H9 (cell line): ENCODE measurements at regions not wholly inside any gene's neighbourhood (a gene's known extent, or its start where the extent isn't known, plus 50 kb on each side); places are given as distances from the start of the nearest gene placed in this dataset.

ENCODE experiments used
- DNase-seq: peaks from one replicate; pipeline ENCODE4 v3.0.0-alpha.2; 2017
- H2AFZ ChIP-seq: one replicate; pipeline ENCODE4 v1.6.1; 2013; ENCODE audit warnings: mild to moderate bottlenecking, low read length, control low read depth, moderate library complexity
- H2AK5ac ChIP-seq: 2 replicates; pipeline ENCODE4 v1.6.1; 2013; ENCODE audit warnings: low read length, control low read depth, mixed read lengths; ENCODE audit not compliant: insufficient read length
- H2BK120ac ChIP-seq: one replicate; pipeline ENCODE4 v1.6.1; 2013; ENCODE audit warnings: low read depth, mild to moderate bottlenecking, low read length, control low read depth, inconsistent platforms; ENCODE audit not compliant: poor library complexity, severe bottlenecking
- H2BK12ac ChIP-seq: 2 replicates; pipeline ENCODE4 v1.6.1; 2013; ENCODE audit warnings: low read length, control low read depth, mixed read lengths, low read depth; ENCODE audit not compliant: insufficient read length
- H2BK15ac ChIP-seq: 2 replicates; pipeline ENCODE4 v1.6.1; 2013; ENCODE audit warnings: low read depth, low read length, control low read depth
- H2BK20ac ChIP-seq: one replicate; pipeline ENCODE4 v1.6.1; 2013; ENCODE audit warnings: low read depth, mild to moderate bottlenecking, low read length, control low read depth, inconsistent platforms; ENCODE audit not compliant: poor library complexity, severe bottlenecking
- H2BK5ac ChIP-seq: 2 replicates; pipeline ENCODE4 v1.6.1; 2013; ENCODE audit warnings: low read length, control low read depth, mixed read lengths; ENCODE audit not compliant: insufficient read length
- H3K14ac ChIP-seq: 2 replicates; pipeline ENCODE4 v1.6.1; 2013; ENCODE audit warnings: low read length, control low read depth; ENCODE audit not compliant: insufficient read depth
- H3K18ac ChIP-seq: 2 replicates; pipeline ENCODE4 v1.6.1; 2013; ENCODE audit warnings: low read depth, mild to moderate bottlenecking, mixed read lengths, low read length, control low read depth; ENCODE audit not compliant: insufficient read length
- H3K23ac ChIP-seq: 2 replicates; pipeline ENCODE4 v1.6.1; 2013; ENCODE audit warnings: low read length, control low read depth, mixed read lengths, low read depth; ENCODE audit not compliant: insufficient read length
- H3K23me2 ChIP-seq: 2 replicates; pipeline ENCODE4 v1.6.1; 2013; ENCODE audit warnings: low read depth, mild to moderate bottlenecking, mixed read lengths, low read length, control low read depth; ENCODE audit not compliant: insufficient read length, poor library complexity, severe bottlenecking
- H3K27ac ChIP-seq: 2 replicates; pipeline ENCODE4 v1.5.1; 2013; ENCODE audit warnings: low read length, control low read depth, mixed read lengths, low read depth; ENCODE audit not compliant: insufficient read length
- H3K27me3 ChIP-seq: 2 replicates; pipeline ENCODE4 v1.6.1; 2013; ENCODE audit warnings: low read length, control low read depth, inconsistent platforms; ENCODE audit not compliant: insufficient read depth
- H3K4ac ChIP-seq: 2 replicates; pipeline ENCODE4 v1.6.1; 2013; ENCODE audit warnings: low read depth, mild to moderate bottlenecking, control low read depth, inconsistent platforms, low read length, moderate library complexity
- H3K4me1 ChIP-seq: 2 replicates; pipeline ENCODE4 v1.6.1; 2013; ENCODE audit warnings: low read length, control low read depth, inconsistent platforms; ENCODE audit not compliant: insufficient read depth
- H3K4me2 ChIP-seq: 2 replicates; pipeline ENCODE4 v1.6.1; 2013; ENCODE audit warnings: low read length, control low read depth, mixed read lengths; ENCODE audit not compliant: insufficient read length, insufficient read depth
- H3K56ac ChIP-seq: 2 replicates; pipeline ENCODE4 v1.6.1; 2013; ENCODE audit warnings: low read depth, mild to moderate bottlenecking, mixed read lengths, low read length, control low read depth; ENCODE audit not compliant: insufficient read length
- H3K79me1 ChIP-seq: 2 replicates; pipeline ENCODE4 v1.6.1; 2013; ENCODE audit warnings: low read depth, mild to moderate bottlenecking, moderate library complexity, low read length, control low read depth, inconsistent platforms; ENCODE audit not compliant: insufficient read depth, poor library complexity, severe bottlenecking
- H3K79me2 ChIP-seq: 2 replicates; pipeline ENCODE4 v1.6.1; 2013; ENCODE audit warnings: low read length, control low read depth, inconsistent platforms; ENCODE audit not compliant: insufficient read depth
- H3K9ac ChIP-seq: 2 replicates; pipeline ENCODE4 v1.6.1; 2013; ENCODE audit warnings: low read length, control low read depth, mixed read lengths; ENCODE audit not compliant: insufficient read length; ENCODE audit errors: extremely low read depth
- H3K9me3 ChIP-seq: one replicate; pipeline ENCODE4 v1.6.1; 2013; ENCODE audit warnings: low read depth, low read length, inconsistent platforms; ENCODE audit not compliant: control insufficient read depth
- H3T11ph ChIP-seq: one replicate; pipeline ENCODE4 v1.6.1; 2013; ENCODE audit warnings: mild to moderate bottlenecking, low read length, control low read depth, inconsistent platforms
- H4K20me1 ChIP-seq: one replicate; pipeline ENCODE4 v1.6.1; 2013; ENCODE audit not compliant: control insufficient read depth, insufficient read length, insufficient read depth
- H4K5ac ChIP-seq: 2 replicates; pipeline ENCODE4 v1.6.1; 2013; ENCODE audit warnings: low read depth, mild to moderate bottlenecking, mixed read lengths, low read length, control low read depth; ENCODE audit not compliant: insufficient read length
- H4K8ac ChIP-seq: replicated peaks from 2 replicates; pipeline ENCODE4 v1.6.1; 2013; ENCODE audit warnings: low read length, control low read depth, mixed read lengths, low read depth; ENCODE audit not compliant: insufficient read length
- H4K91ac ChIP-seq: 2 replicates; pipeline ENCODE4 v1.6.1; 2013; ENCODE audit warnings: low read depth, mild to moderate bottlenecking, moderate library complexity, mixed read lengths, low read length, control low read depth; ENCODE audit not compliant: insufficient read length
- H3K27ac Mint-ChIP-seq, 3 experiments: 2 replicates in 2 of 3; 3 replicates in 1 of 3; pipeline ENCODE4 v1.8.0; 2020 to 2021; ENCODE audit warnings: mixed read lengths in 3 of 3, mild to moderate bottlenecking in 1 of 3, moderate library complexity in 1 of 3
- H3K27me3 Mint-ChIP-seq: 2 replicates; pipeline ENCODE4 v1.8.0; 2021; ENCODE audit warnings: low read depth, mild to moderate bottlenecking, moderate library complexity, mixed read lengths
- H3K36me3 Mint-ChIP-seq, 3 experiments: 2 replicates in 2 of 3; 3 replicates in 1 of 3; pipeline ENCODE4 v1.8.0; 2020 to 2021; ENCODE audit warnings: low read depth in 3 of 3, mixed read lengths in 3 of 3; ENCODE audit not compliant: insufficient read depth in 1 of 3
- H3K4me1 Mint-ChIP-seq, 2 experiments: 2 replicates each; pipeline ENCODE4 v1.8.0; 2020; ENCODE audit warnings: mixed read lengths in 2 of 2
- H3K4me3 Mint-ChIP-seq, 2 experiments: 2 replicates in 1 of 2; 3 replicates in 1 of 2; pipeline ENCODE4 v1.8.0; 2020 to 2021; ENCODE audit warnings: mild to moderate bottlenecking in 2 of 2, mixed read lengths in 2 of 2, moderate library complexity in 1 of 2
- H3K9me3 Mint-ChIP-seq, 2 experiments: 2 replicates in 1 of 2; 3 replicates in 1 of 2; pipeline ENCODE4 v1.8.0; 2020; ENCODE audit warnings: mild to moderate bottlenecking in 2 of 2, mixed read lengths in 2 of 2, moderate library complexity in 1 of 2
- WGBS: extraction: QIAGEN DNeasy Blood & Tissue Kit; methylation state at CpG from one replicate; pipeline ENCODE4 v1.1.7; 2013; ENCODE audit warnings: missing lambda C conversion rate, low lambda C conversion rate, mixed read lengths; ENCODE audit not compliant: insufficient read length; ENCODE audit errors: extremely low coverage; 5-methylcytosine and 5-hydroxymethylcytosine counted together
- TF ChIP-seq, protein P1 (sequence below): fragments of 200-600 bp; sonication (generic); conservative IDR thresholded peaks from 3 replicates; pipeline ENCODE4 v1.8.0; 2021; ENCODE audit warnings: antibody characterized with exemption, mild to moderate bottlenecking

DNA sequence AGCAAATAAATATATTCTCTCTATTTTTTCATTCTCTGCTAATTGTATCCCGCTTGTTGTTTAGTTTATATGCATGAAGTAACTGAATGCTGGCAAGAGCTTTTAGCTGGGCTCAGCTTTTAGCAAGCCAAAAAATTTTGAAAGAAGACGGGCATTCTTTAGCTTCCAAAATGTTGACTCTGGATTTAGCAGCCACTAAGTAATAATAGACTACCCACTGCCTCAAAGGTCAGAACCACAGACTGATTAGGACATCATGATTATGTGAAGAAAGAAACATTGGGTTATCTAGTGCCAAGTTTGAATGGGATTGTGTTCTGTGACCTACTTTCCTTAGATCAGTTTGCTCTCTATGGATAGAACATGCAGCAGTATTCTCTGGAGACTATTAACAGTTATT, 80.3 kb upstream of the DPH5 start:
- Histone ChIP-seq H3K18ac (no peak overlapping the region), H4K8ac (no peak overlapping the region), H2AFZ (no peak overlapping the region), H3K79me1 (no peaks in the 10 kb centered on the region), H4K20me1 (no peaks in the 10 kb centered on the region), H3K9ac (no peak overlapping the region), H4K91ac (no peak overlapping the region), H2BK120ac (no peak overlapping the region), H2BK15ac (no peak overlapping the region), H3K27ac (no peak overlapping the region), H3K23me2 (no peaks in the 10 kb centered on the region), H3K14ac (no peak overlapping the region), H3K27me3 (no peaks in the 10 kb centered on the region), H3K4me1 (no peaks in the 10 kb centered on the region), H3K23ac (no peak overlapping the region), H3T11ph (no peak overlapping the region), H2BK5ac (no peak overlapping the region), H2BK20ac (no peak overlapping the region), H3K4ac (no peak overlapping the region), H2BK12ac (no peak overlapping the region), H4K5ac (no peak overlapping the region), H2AK5ac (no peak overlapping the region), H3K9me3 (no peaks in the 10 kb centered on the region), H3K79me2 (no peaks in the 10 kb centered on the region), H3K56ac (no peak overlapping the region), H3K4me2 (no peak overlapping the region)
- Mint-ChIP-seq H3K4me1 (no peaks in the 10 kb centered on the region), H3K4me3 (no peak overlapping the region), H3K27ac (no peak overlapping the region), H3K27me3 (no peaks in the 10 kb centered on the region; the same call in 1 of the 2 replicates), H3K36me3 (no peaks in the 10 kb centered on the region), H3K9me3 (no peaks in the 10 kb centered on the region)
- WGBS = no CpG with 5 or more reads among the region's 2 CpGs
- no peak for DNase-seq
- TF ChIP-seq, protein P1, sequence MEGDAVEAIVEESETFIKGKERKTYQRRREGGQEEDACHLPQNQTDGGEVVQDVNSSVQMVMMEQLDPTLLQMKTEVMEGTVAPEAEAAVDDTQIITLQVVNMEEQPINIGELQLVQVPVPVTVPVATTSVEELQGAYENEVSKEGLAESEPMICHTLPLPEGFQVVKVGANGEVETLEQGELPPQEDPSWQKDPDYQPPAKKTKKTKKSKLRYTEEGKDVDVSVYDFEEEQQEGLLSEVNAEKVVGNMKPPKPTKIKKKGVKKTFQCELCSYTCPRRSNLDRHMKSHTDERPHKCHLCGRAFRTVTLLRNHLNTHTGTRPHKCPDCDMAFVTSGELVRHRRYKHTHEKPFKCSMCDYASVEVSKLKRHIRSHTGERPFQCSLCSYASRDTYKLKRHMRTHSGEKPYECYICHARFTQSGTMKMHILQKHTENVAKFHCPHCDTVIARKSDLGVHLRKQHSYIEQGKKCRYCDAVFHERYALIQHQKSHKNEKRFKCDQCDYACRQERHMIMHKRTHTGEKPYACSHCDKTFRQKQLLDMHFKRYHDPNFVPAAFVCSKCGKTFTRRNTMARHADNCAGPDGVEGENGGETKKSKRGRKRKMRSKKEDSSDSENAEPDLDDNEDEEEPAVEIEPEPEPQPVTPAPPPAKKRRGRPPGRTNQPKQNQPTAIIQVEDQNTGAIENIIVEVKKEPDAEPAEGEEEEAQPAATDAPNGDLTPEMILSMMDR = no peak
